ENCODE measurements at regions not wholly inside any gene's neighbourhood (a gene's known extent, or its start where the extent isn't known, plus 50 kb on each side); places are given as distances from the start of the nearest gene placed in this dataset.

- Histone ChIP-seq H3K36me3 (ENCODE audit: insufficient read depth, low read length) (no peaks in the 10 kb centered on the region), H3K4me2 (ENCODE audit: insufficient read depth, low read length) (no peak overlapping the region), H2AFZ (ENCODE audit: low read depth, low read length) (no peak overlapping the region), H3K4me1 (ENCODE audit: insufficient read depth, low read length) (no peaks in the 10 kb centered on the region), H3K9me3 (ENCODE audit: insufficient read depth, low read length, severe bottlenecking) (no peaks in the 10 kb centered on the region), H3K4me3 (ENCODE audit: low read depth in 1 of 2, low read length in 2 of 2) (no peak overlapping the region), H3K27me3 (ENCODE audit: insufficient read depth, low read length, poor library complexity) (no peaks in the 10 kb centered on the region), H4K20me1 (ENCODE audit: insufficient read depth, low read length) (no peaks in the 10 kb centered on the region), H3K9ac (ENCODE audit: low read depth, low read length) (no peak overlapping the region), H3K79me2 (ENCODE audit: insufficient read depth, low read length) (no peaks in the 10 kb centered on the region), H3K27ac (ENCODE audit: low read length) (no peak overlapping the region)
- TF ChIP-seq EZH2 (IDR thresholded peaks at IDR 0.05; ENCODE audit: borderline replicate concordance, low read depth, low read length, severe bottlenecking), result no peak
- TF ChIP-seq CTCF (IDR thresholded peaks at IDR 0.05; ENCODE audit: borderline replicate concordance, extremely low read depth, low read length, poor library complexity, severe bottlenecking), result no peak
- DNase-seq, result no peak
- no peak for ATAC-seq (ENCODE audit: insufficient read depth, low read depth)
Measured at GRCh38 chr9:106526716-106527204, 336.2 kb upstream of the ZNF462 start.

GRCh38 chr9:106528158-106528557, 334.8 kb upstream of the ZNF462 start:
- H2AFZ ChIP-seq (ENCODE audit: low read depth, low read length), result no peak overlapping the region
- no peak overlapping the region for H3K4me2 ChIP-seq (ENCODE audit: insufficient read depth, low read length)
- no peaks in the 10 kb centered on the region for H3K4me1 ChIP-seq (ENCODE audit: insufficient read depth, low read length)
- no peaks in the 10 kb centered on the region for H3K79me2 ChIP-seq (ENCODE audit: insufficient read depth, low read length)
- H3K9me3 ChIP-seq (ENCODE audit: insufficient read depth, low read length, severe bottlenecking), result no peaks in the 10 kb centered on the region
- no peaks in the 10 kb centered on the region for H3K36me3 ChIP-seq (ENCODE audit: insufficient read depth, low read length)
- H3K4me3 ChIP-seq (ENCODE audit: low read depth in 1 of 2, low read length in 2 of 2), result no peak overlapping the region
- no peak overlapping the region for H3K27ac ChIP-seq (ENCODE audit: low read length)
- no peaks in the 10 kb centered on the region for H3K27me3 ChIP-seq (ENCODE audit: insufficient read depth, low read length, poor library complexity)
- TF ChIP-seq CTCF (IDR thresholded peaks at IDR 0.05; ENCODE audit: borderline replicate concordance, extremely low read depth, low read length, poor library complexity, severe bottlenecking) (no peak), EZH2 (IDR thresholded peaks at IDR 0.05; ENCODE audit: borderline replicate concordance, low read depth, low read length, severe bottlenecking) (no peak)
- no peak overlapping the region for H3K9ac ChIP-seq (ENCODE audit: low read depth, low read length)
- DNase-seq (no peak), ATAC-seq (ENCODE audit: insufficient read depth, low read depth) (no peak)
- H4K20me1 ChIP-seq (ENCODE audit: insufficient read depth, low read length), result no peaks in the 10 kb centered on the region

- DNase-seq, result no peak
- no peak for ATAC-seq (ENCODE audit: insufficient read depth, low read depth)
- Histone ChIP-seq H3K9ac (ENCODE audit: low read depth, low read length) (no peak overlapping the region), H3K4me2 (ENCODE audit: insufficient read depth, low read length) (no peak overlapping the region), H3K9me3 (ENCODE audit: insufficient read depth, low read length, severe bottlenecking) (no peaks in the 10 kb centered on the region), H4K20me1 (ENCODE audit: insufficient read depth, low read length) (no peaks in the 10 kb centered on the region), H3K27ac (ENCODE audit: low read length) (no peak overlapping the region), H3K36me3 (ENCODE audit: insufficient read depth, low read length) (no peaks in the 10 kb centered on the region), H3K27me3 (ENCODE audit: insufficient read depth, low read length, poor library complexity) (no peaks in the 10 kb centered on the region), H3K4me3 (ENCODE audit: low read depth in 1 of 2, low read length in 2 of 2) (no peak overlapping the region), H3K4me1 (ENCODE audit: insufficient read depth, low read length) (no peaks in the 10 kb centered on the region), H3K79me2 (ENCODE audit: insufficient read depth, low read length) (no peaks in the 10 kb centered on the region), H2AFZ (ENCODE audit: low read depth, low read length) (no peak overlapping the region)
- TF ChIP-seq CTCF (IDR thresholded peaks at IDR 0.05; ENCODE audit: borderline replicate concordance, extremely low read depth, low read length, poor library complexity, severe bottlenecking) (no peak), EZH2 (IDR thresholded peaks at IDR 0.05; ENCODE audit: borderline replicate concordance, low read depth, low read length, severe bottlenecking) (no peak)
Measured at GRCh38 chr9:106529616-106530015, 333.4 kb upstream of the ZNF462 start.

GRCh38 chr9:106531491-106531890, 331.5 kb upstream of the ZNF462 start:
- Histone ChIP-seq H3K36me3 (ENCODE audit: insufficient read depth, low read length) (no peaks in the 10 kb centered on the region), H3K9me3 (ENCODE audit: insufficient read depth, low read length, severe bottlenecking) (no peaks in the 10 kb centered on the region), H3K4me2 (ENCODE audit: insufficient read depth, low read length) (no peak overlapping the region), H3K27me3 (ENCODE audit: insufficient read depth, low read length, poor library complexity) (no peaks in the 10 kb centered on the region), H3K9ac (ENCODE audit: low read depth, low read length) (no peak overlapping the region), H3K27ac (ENCODE audit: low read length) (no peak overlapping the region), H3K4me3 (ENCODE audit: low read depth in 1 of 2, low read length in 2 of 2) (no peak overlapping the region), H4K20me1 (ENCODE audit: insufficient read depth, low read length) (no peaks in the 10 kb centered on the region), H2AFZ (ENCODE audit: low read depth, low read length) (no peak overlapping the region), H3K79me2 (ENCODE audit: insufficient read depth, low read length) (no peaks in the 10 kb centered on the region), H3K4me1 (ENCODE audit: insufficient read depth, low read length) (no peaks in the 10 kb centered on the region)
- TF ChIP-seq CTCF (IDR thresholded peaks at IDR 0.05; ENCODE audit: borderline replicate concordance, extremely low read depth, low read length, poor library complexity, severe bottlenecking) (no peak), EZH2 (IDR thresholded peaks at IDR 0.05; ENCODE audit: borderline replicate concordance, low read depth, low read length, severe bottlenecking) (no peak)
- DNase-seq, result no peak
- ATAC-seq (ENCODE audit: insufficient read depth, low read depth), result no peak

Data from DND-41 (cell line).